ENCODE measurements at regions not wholly inside any gene's neighbourhood (a gene's known extent, or its start where the extent isn't known, plus 50 kb on each side); places are given as distances from the start of the nearest gene placed in this dataset.

GRCh38 chr7:7105800-7106582 lies 76.4 kb upstream of the C1GALT1 start:
- Histone ChIP-seq H3K4me3 (no peak overlapping the region), H3K4me1 (replicated peaks in 1 of 2) (no peaks in the 10 kb centered on the region), H3K27ac (no peak overlapping the region), H3K9me3 (replicated peaks in 1 of 3) (no peaks in the 10 kb centered on the region), H3K27me3 (no peaks in the 10 kb centered on the region), H3K36me3 (replicated peaks in 1 of 2) (no peaks in the 10 kb centered on the region)
- DNase-seq = no peak
- WGBS, 4 donors = 84 to 89% (median 87%) methylated on average over 4 of the region's 4 CpGs
- TF ChIP-seq CTCF (IDR thresholded peaks at IDR 0.05) (no peak), POLR2A (IDR thresholded peaks at IDR 0.05) (no peak)
- intact Hi-C loops (cut with DNase I) = loop anchor here in 1 of 2 donors (10.0 kb wide), 3 partner anchors 141 to 429 kb away; partner anchors contain the start of gene COL28A1

DNA sequence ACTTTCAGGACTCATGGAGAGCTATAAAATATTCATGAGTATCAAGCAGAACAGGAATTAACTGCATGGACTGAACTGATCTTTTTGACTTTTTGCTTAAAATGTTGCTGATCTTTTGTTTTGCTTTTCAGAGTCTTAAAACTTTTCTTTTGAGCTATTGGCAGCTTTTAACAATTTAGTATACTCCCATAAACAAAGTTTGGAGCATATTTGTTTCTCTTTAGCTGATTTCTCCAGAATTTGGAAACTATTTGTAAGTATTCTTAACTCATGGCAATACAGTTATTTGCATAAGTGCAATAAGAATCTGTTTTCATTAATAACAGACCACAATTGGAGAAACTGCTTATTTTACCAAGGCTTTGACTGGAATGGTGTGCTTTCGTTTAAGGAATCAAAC lies 73.4 kb upstream of the C1GALT1 start:
- Histone ChIP-seq H3K27me3 (no peaks in the 10 kb centered on the region), H3K27ac (no peak overlapping the region)
- WGBS, 4 donors = 81 to 100% (median 88%) methylated on average over 1 of the region's 1 CpG

GRCh38 chr7:7109934-7110333 lies 72.4 kb upstream of the C1GALT1 start:
- no peak for TF ChIP-seq CTCF (IDR thresholded peaks at IDR 0.05)
- no peak for TF ChIP-seq POLR2A (IDR thresholded peaks at IDR 0.05)

More for the DNA sequence above, 73.4 kb upstream of the C1GALT1 start:
- no peaks in the 10 kb centered on the region for H3K4me1 ChIP-seq (replicated peaks in 1 of 2)
- intact Hi-C loops (cut with DNase I) = loop anchor here in 1 of 2 donors (10.0 kb wide), 3 partner anchors 144 to 426 kb away; partner anchors contain the start of gene COL28A1
- no peaks in the 10 kb centered on the region for H3K36me3 ChIP-seq (replicated peaks in 1 of 2)
- TF ChIP-seq CTCF (IDR thresholded peaks at IDR 0.05) (no peak), POLR2A (IDR thresholded peaks at IDR 0.05) (no peak)
- DNase-seq = no peak
- no peaks in the 10 kb centered on the region for H3K9me3 ChIP-seq (replicated peaks in 1 of 3)
- H3K4me3 ChIP-seq = no peak overlapping the region

DNA sequence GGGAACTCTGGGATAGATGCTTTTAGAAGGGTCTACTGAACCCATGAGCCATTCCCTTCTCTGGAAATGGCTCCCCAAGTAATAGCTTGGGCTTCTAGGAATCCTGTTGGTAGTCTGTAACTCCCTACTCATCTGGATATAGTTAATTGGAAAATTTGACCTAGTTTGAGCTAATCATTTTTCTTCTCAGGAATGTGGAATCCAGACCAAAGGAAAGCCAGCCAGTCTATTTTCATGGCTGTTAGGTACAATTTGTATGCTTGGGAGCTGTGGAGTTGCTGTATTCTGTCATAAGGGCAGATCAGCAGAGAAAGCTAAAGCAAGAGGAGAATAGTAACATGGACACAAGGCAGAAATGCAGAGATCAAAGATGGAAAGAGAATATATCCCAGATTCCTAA lies 71.6 kb upstream of the C1GALT1 start:
- no peaks in the 10 kb centered on the region for H3K36me3 ChIP-seq (replicated peaks in 1 of 2)
- no peak for DNase-seq
- H3K4me1 ChIP-seq (replicated peaks in 1 of 2) = no peaks in the 10 kb centered on the region
- H3K27ac ChIP-seq = no peak overlapping the region
- intact Hi-C loops (cut with DNase I) = no loop called here
- H3K27me3 ChIP-seq = no peaks in the 10 kb centered on the region
- TF ChIP-seq POLR2A (IDR thresholded peaks at IDR 0.05) = no peak
- TF ChIP-seq CTCF (IDR thresholded peaks at IDR 0.05) = no peak
- H3K4me3 ChIP-seq = no peak overlapping the region
- no peaks in the 10 kb centered on the region for H3K9me3 ChIP-seq (replicated peaks in 1 of 3)

More at GRCh38 chr7:7109934-7110333, 72.4 kb upstream of the C1GALT1 start:
- no peak for DNase-seq
- Histone ChIP-seq H3K27ac (no peak overlapping the region), H3K9me3 (replicated peaks in 1 of 3) (no peaks in the 10 kb centered on the region), H3K36me3 (replicated peaks in 1 of 2) (no peaks in the 10 kb centered on the region), H3K4me3 (no peak overlapping the region), H3K4me1 (replicated peaks in 1 of 2) (no peaks in the 10 kb centered on the region), H3K27me3 (no peaks in the 10 kb centered on the region)
- intact Hi-C loops (cut with DNase I) = loop anchor here in 1 of 2 donors (10.0 kb wide), 3 partner anchors 145 to 425 kb away; partner anchors contain the start of gene COL28A1

Measured in adrenal gland (tissue), 9 donors.